G401 (cell line): ENCODE measurements at regions not wholly inside any gene's neighbourhood (a gene's known extent, or its start where the extent isn't known, plus 50 kb on each side); places are given as distances from the start of the nearest gene placed in this dataset.
A peak's percentile ranks its signal among the peaks of the same experiment; 100 is the strongest.

Experiments used
- DNase-seq: peaks from one replicate; pipeline ENCODE4 v3.0.0-alpha.2; 2015; ENCODE audit warnings: low spot score
- in situ Hi-C: cut with HindIII; loops from 2 replicates; pipeline ENCODE4 v1.10.0; 2016; ENCODE audit warnings: low sequenced_read_pairs, mixed read lengths

DNA sequence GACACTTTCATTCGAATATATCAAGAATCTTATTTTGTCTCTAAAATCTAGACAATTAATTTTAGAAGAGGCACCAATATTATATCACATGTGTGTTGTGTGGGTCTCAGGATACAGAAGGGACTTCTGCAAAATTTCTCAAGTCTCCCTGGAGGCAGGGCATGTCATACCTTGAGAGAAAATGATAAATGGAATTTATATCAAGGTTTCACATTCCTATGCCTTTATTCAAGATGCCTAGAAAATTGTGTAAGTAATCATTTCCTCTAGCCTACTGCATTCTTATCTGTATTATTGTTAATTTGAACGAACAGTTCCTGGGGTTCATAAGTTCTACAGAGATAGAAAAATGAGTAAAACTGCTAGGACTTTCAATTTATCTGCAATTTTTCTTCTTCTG, 1247.9 kb downstream of the GRIK2 start:
- no peak for DNase-seq
- in situ Hi-C loops = no loop called here

DNA sequence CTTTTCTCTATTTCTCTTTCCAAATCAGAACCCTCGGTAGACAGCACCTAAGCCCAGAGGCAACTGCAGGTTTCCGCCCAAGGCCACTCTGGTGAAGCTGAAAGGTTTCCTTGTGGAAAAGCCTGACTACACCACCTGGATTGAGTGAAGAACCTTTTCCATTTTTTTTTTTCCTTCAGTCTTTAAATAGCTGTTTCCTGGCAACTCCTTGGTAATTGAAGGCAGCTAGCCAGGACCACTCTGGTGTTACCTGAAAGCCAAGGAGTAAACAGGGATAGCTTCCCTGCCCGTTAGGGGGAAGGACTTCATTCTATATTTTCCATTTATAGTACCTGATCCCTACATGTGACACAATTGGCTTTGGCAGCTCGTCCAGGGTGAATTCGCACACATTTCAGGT, 1238.4 kb downstream of the GRIK2 start:
- DNase-seq = peak; percentile 85
- in situ Hi-C loops = no loop called here

DNA sequence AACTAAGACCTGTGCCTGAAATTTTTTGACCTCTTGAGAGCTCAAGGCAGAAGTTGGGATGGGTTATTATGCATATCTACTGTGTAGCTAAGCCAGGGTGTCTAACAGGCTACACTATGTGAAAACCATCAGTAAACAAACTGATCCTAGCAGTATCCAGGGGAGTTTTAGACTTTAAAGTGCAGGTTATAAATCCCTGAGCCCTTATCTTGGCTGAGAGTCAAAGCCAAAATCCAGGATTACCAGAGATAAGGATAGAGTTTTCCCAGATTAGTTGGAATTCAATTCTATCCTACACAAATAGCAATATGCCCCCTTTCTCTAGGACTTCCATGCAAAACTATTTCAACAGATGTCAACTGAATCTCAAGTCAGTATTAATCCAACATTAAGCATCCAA, 1229.7 kb downstream of the GRIK2 start:
- DNase-seq = no peak
- in situ Hi-C loops = no loop called here

DNA sequence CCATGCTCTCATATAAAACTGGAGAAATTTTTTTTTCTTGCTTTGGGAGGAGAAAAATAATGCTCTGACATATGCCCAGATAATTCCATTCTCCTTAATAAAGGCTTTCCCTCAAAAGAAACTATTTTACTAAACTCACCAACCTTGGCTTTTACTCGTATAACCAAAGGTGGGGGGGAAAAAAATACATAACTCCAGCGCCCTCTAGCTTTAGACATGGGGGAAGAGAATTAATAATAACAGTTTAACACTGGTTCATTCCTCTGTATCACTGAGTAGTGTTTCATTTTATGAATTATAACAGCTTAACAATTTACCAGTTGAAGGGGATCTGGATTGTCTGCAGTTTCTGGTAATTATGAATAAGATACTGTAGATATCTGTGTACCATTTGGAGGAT, 1226.1 kb downstream of the GRIK2 start:
- in situ Hi-C loops = no loop called here
- DNase-seq = peak; percentile 55

DNA sequence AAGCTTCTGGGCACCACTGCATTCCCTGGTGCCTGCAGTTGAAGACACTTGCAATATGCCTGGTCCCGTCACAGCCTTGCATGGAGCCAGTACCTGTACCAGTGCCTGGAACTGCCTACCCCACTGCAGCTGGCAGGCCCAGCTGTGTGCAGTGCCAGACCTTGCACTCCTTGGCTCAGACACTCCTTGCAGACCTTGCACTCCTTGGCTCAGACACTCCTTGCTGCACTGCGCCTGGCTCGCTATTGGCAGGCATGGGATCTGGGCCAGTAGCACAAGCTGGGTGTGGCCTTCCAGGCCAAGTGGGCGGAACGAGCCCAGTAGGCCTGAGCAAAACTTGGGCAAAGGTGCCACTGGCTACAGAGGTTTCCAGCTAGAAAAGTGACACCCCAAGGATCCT, 1189.1 kb downstream of the GRIK2 start:
- in situ Hi-C loops = no loop called here
- no peak for DNase-seq

DNA sequence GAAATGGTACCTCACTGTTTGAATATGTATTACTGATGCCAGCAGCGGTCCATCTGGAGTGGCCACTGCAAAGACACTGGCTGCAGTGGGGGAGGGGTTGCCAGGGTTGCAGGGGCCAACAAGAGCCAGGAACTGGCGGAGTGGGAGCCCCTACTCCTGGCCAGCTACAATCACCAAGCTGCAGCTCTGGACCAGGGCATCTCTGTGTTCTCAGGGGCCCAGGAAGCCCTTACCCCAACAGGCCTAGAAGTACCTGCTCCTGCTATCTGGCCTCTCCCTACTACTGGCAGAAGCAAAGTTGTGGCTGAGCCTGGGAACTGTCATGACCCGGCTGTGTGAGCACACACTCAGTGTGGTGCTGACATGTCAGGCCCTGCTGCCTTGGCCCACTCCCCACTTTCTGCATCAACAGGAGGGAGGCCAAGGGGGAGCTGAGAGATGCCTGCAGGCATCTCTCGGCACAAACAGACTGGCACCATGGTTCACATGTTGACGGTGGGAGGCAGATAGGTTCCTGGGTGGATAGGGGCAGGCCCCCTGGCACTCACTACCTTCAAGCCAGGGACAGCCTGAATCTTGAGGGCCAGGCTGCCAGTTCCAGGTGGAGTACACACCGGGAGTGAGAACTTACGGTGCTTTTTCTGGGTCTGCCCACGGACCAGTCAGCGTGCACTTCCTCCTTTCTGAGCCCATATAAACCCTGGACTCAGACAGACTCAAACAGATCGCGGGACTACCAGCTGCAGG, 1188.0 kb downstream of the GRIK2 start:
- no peak for DNase-seq
- in situ Hi-C loops = no loop called here

DNA sequence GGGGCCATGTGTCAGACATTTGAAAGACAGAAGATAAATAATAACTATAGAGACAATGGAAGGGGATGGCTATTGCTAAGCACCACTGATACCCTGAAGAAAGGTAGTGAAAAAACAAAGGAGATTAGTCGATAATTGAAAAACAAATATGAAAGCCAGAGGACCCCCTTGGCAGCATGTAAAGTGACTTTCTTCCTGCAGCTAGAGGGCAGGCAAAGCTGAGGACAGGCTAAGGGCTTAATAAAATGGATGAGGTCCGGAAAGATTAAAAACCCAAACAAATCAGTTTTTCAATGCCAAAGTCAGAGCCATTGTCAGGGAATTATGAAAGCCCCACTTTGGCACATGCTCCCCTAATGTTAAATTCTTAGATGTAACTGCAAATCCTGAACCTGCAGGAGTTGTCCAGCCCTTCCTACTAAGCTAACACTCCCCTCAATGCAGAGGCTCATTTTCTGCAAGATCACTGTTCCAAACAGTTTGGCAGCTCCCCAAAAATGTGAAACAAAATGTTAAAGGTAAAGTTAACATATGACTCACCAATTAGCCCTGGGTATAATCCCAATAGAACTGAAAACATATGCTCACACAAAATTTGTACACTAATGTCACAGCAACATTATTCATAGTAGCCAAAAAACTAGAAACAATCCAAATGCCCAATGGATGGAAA, 1177.9 kb downstream of the GRIK2 start:
- DNase-seq = peak; percentile 15
- in situ Hi-C loops = no loop called here

DNA sequence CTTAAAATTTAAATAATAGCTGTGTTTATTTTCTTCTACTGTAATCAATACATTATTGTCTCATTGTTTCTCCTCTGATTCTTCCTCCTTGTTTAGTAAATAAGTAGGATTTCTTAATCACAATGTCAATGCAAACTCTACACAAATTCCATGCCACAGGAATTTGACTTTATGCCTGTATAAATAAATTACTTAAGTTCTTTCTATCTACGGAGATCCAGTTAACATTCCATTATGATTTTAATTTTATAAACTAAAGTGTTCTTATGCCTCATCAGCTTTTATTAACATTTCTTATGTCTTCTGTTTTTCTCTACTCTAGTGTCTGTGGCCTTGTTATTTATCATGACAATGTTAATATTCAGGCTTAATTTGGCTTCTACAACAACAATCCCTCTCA, 1169.2 kb downstream of the GRIK2 start:
- DNase-seq = no peak
- in situ Hi-C loops = no loop called here

DNA sequence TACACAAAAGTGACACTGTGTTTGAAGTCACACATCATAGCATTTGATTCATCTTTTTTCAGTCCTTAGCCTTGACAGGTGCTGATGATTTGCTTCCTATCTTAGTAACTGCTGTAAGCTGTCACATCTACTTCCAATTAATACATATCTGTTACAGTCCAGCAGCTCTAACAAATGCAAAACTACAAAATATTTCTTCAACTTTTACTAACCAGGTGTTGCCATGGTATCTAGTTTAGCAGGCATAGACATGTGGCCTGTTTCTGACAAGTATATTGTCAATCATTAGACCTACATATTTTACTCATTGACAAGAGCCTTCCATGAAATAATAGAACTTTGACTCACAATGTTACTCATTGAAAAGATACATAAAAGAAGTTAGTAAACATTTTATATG, 1159.7 kb downstream of the GRIK2 start:
- DNase-seq = no peak
- in situ Hi-C loops = no loop called here

DNA sequence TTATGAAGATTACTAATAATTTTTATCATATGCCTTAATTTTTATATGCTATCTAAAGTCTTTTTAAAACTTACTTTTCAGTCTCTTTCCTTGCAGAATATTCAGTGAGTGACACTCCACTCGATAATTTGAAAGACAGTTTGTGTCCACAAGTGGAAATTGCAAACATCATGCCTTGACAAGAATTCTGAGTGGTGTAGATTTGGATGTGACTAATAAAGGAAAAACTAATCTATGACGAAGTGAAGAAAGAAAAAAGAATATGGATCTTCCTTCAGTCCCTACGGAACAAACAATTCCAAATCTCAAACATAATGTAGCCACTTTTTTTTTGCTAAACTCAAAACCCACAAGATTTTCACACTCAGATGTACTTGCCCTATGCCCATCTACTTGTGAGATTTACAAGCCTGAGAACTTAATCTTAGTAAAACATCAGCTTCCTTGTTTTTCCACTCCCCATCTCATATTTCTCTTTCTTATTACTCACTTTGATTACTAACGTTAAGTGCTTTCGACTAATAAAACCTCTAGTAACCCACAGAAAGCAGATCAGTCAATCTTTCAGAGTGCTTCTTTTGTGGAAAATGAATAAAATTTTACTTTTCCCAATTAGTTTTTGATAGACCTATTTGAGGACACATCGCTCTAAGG, 1155.8 kb downstream of the GRIK2 start:
- in situ Hi-C loops = no loop called here
- DNase-seq = no peak

DNA sequence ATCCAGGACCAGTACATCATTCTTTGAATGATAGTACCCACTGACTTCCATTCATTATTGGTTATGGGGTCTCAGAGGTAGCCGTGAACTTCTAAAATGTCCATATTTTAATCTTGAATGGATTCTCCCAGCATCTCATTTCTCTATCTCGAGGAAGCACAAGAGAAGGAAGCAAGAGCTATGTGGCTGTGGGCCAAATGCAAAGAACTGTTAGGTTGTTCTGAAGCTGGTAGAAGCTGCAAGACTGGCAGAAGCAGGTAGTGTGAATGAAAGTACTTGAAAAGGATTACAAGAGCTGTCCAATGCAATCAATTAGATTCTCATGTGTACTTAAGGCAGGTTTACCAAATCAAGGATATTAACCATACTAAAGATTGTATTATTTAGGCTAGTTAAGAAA, 1131.8 kb downstream of the GRIK2 start:
- peak; percentile 72 for DNase-seq
- in situ Hi-C loops = no loop called here

DNA sequence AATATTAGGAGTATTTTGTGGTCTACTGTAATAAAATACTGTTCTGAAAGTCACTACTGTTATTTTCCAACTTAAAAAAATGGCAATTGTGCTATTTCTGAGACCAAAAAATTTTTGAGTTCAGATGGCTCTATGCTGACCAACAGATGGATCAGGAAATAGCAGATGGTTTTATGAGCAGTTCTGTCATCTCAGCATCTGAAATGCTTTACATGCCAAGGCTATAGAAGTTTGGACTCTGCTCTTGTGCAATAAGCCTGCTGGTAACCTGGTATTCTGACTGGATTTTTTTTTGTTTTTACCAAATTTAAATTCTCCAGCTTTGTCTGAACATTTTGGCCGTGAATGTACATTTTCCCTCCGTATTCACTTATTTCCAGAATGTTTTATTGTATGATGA, 1127.5 kb downstream of the GRIK2 start:
- in situ Hi-C loops = no loop called here

DNA sequence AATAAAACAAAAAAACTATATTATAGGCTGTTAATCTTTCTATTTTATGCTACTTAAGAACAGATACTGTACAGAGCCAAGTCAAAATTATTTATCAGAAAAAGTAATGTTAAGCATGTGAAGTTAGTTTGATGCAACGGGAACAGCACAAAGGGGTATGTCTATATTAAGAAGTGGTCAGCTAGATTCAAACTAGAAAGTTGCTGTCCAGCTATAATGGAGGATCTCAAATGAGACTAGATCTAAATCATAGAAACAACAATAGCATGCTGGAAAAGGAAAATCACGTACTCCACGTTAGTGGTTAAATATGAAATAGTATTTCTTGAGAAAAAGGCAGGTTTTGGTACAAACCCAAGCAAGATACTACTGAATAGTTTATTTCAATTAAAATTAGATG, 1124.0 kb downstream of the GRIK2 start:
- DNase-seq = no peak
- in situ Hi-C loops = no loop called here

More for the DNA sequence above, 1127.5 kb downstream of the GRIK2 start:
- peak; percentile 98 for DNase-seq

DNA sequence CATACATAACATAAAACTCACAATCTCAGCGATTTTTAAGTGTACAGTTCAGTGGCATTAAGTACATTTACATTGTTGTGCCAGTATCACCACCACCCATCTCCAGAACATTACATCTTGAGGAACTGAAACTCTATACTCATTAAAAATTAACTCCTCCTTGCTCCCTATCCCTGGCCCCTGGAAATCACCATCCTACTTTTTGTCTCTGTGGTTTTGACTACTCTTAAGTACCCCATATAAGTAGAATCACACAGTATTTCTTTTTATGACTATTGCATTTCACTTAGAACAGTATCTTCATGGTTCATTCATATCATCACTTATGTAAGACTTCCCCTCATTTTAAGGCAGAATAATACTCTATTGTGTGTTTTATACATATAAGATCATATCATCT, 1108.1 kb downstream of the GRIK2 start:
- no peak for DNase-seq
- in situ Hi-C loops = no loop called here

DNA sequence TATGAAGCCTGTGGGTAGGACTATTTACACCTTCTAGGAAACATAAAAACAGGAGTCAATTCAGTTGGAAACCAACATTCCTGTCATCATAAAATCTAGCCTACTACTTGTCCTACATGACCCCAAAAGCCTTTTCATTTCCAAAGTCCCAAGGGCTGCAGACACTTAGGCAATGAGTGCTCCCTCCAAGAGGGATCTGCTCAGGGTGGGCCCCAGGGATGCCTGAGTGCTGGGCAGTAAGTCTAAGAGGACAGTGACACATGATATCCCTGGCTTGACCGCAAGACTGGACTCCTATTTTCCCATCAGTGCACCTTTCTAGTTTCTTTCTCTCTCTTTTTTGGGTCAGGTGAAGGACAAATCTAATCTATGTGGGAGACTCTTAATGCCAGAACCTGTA, 1101.3 kb downstream of the GRIK2 start:
- DNase-seq = no peak
- in situ Hi-C loops = no loop called here

DNA sequence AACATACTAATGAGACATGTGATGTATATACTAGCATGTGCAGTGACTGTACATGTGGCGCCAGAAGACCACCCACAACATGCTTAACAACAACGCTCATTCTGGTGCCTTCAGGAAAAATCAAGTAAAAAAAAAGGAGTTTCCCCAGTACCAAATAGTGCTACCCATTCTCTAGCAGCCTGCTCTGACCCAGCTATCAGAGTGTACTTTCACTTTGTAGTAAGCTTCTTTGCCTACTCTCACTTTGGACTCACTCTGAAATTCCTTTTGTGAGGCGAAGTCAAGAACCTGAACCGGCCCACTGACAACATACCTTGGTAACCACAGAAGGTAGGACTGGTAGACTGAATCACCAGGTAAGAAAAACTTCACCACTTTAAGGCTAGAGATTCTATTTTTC, 1100.0 kb downstream of the GRIK2 start:
- no peak for DNase-seq
- in situ Hi-C loops = no loop called here

DNA sequence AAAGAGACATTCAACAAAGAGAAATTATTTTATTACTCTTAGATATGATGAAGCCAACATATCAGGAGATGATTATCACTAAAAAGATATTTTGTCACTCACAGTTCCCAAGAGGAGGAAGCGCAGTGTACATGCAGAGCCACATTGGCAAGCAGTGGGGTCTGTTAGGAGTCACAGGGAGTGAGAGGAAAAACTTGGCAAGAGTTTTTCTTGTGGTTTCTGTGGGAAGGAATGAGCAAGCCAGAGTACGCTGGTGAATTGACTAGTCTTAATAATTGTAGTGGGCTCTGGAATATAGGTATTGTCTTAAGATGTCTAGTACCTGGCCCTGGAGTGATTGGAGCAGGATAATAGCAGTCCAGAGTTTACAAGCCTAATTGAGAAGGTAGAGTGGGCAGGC, 1095.2 kb downstream of the GRIK2 start:
- in situ Hi-C loops = no loop called here

DNA sequence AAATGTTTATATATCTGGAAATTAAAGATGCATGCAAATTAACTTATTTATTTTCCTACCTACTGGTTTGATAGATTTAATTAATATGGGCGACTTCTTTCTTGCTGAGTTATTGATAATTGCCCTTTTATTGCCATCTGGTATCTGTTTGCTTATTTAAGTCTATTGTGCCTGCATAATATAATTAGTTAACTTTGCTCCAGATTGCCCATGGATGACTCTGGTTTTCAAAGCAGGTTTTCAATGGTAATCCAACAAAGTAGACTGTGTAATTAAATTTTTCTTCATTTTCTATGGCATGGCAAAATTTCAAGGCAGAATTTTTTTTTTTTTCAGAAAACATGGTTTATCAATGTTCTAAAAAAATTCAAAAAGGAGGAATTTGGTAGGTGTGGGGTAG, 1092.0 kb downstream of the GRIK2 start:
- in situ Hi-C loops = no loop called here
- DNase-seq = no peak

More for the DNA sequence above, 1095.2 kb downstream of the GRIK2 start:
- DNase-seq = no peak

DNA sequence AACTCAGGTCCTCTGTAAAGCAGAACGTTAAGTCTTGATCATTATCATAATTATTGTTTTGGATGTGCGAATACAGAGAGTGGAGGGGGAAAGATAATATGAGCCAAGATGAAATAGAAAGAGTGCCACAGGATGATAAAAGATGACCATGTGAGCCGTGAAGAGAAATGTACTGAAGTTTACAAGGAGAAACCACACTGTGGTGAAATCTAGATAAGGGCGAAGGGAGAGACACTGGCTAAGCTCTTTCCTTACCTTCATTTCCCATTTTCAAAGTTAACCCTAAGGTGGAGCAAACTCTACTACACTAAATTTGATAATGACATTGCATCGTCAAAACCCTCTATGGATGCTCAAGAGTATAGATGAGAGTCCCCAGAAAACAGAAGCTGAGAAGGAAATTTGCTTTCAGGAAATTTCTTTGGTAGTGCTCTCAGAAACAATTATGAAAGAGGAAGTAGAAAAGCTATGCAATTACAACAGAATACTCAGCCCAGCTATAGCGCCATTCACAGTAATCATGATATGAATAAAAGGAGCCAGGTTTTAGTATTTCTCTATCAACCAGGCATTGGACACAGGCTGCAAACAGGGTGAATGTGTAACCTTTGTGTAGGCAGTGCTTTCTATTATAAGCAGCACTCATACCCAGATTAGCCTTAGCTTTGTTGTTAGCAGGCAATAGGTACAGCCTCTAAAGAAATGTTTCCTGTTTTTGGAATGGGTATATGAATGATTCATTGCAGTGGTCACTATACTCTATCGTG, 1080.7 kb downstream of the GRIK2 start:
- no peak for DNase-seq
- in situ Hi-C loops = no loop called here

DNA sequence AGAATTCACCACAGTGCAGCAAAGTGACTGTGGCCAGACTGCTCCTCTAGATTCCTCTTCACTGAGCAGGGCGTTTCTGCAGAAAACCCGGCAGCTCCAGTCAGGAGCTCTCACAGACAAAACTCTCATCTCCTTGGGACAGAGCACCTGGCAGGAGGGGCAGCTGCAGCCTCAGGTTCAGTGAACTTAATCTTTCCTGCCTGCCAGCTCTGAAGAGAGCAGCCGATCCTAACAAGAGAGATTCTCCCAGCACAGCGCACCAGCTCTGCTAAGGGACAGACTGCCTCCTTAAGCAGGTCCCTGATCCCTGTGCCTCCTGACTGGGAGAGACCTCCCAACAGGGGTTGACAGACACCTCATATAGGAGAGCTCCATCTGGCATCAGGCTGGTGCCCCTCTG, 1065.5 kb downstream of the GRIK2 start:
- in situ Hi-C loops = no loop called here
- peak; percentile 74 for DNase-seq
